Right lobe of liver (tissue), 6 donors: ENCODE measurements at regions not wholly inside any gene's neighbourhood (a gene's known extent, or its start where the extent isn't known, plus 50 kb on each side); places are given as distances from the start of the nearest gene placed in this dataset.

Source experiments
- ATAC-seq, 4 donors: fragments of 200-7000 bp; cut with Tn5 transposase; one replicate each; pipeline ENCODE4 v1.9.1; 2020; ENCODE audit warnings: mild to moderate bottlenecking in 4 of 4, moderate library complexity in 4 of 4
- DNase-seq, 3 donors: peaks; one replicate each; pipeline ENCODE4 v3.0.0-alpha.2; 2020
- H3K27ac ChIP-seq, 3 donors: fragments of 200-600 bp; one replicate each; pipeline ENCODE4 v1.8.0; 2022
- H3K27me3 ChIP-seq, 2 donors: fragments of 200-600 bp; one replicate each; pipeline ENCODE4 v1.8.0; 2022
- H3K36me3 ChIP-seq, 4 donors: fragments of 200-600 bp; sonication (generic) in 1 of 4; one replicate each; pipeline versions ENCODE4 v1.5.1 to v1.8.0; 2017 to 2022; ENCODE audit warnings: control low read depth in 1 of 4
- H3K4me1 ChIP-seq, 4 donors: fragments of 200-600 bp; sonication (generic) in 1 of 4; one replicate each; pipeline versions ENCODE4 v1.5.1 to v1.8.0; 2017 to 2022; ENCODE audit warnings: control low read depth in 1 of 4
- H3K4me3 ChIP-seq, 3 donors: fragments of 200-600 bp; one replicate each; pipeline ENCODE4 v1.8.0; 2022
- H3K9me3 ChIP-seq, 4 donors: fragments of 200-600 bp; sonication (generic) in 1 of 4; one replicate each; pipeline versions ENCODE4 v1.5.1 to v1.8.0; 2017 to 2022; ENCODE audit warnings: control low read depth in 1 of 4
- CTCF ChIP-seq, 4 donors: fragments of 200-600 bp in 3 of 4; fragments of 450-650 bp in 1 of 4; IDR thresholded peaks; one replicate each; pipeline versions ENCODE4 v1.5.1 to v1.8.0; 2016 to 2022; ENCODE audit warnings: antibody characterized with exemption in 4 of 4, mild to moderate bottlenecking in 2 of 4
- POLR2A ChIP-seq: fragments of 450-650 bp; IDR thresholded peaks from one replicate; pipeline ENCODE4 v1.6.1; 2017; ENCODE audit warnings: antibody characterized with exemption, mild to moderate bottlenecking
- WGBS: methylation state at CpG from one replicate; pipeline ENCODE4 v1.1.6; 2018; ENCODE audit warnings: low coverage, low lambda C conversion rate; ENCODE audit not compliant: insufficient coverage; ENCODE audit errors: missing lambda C conversion rate; 5-methylcytosine and 5-hydroxymethylcytosine counted together
- intact Hi-C, 2 donors: fragments of 100-400 bp; cut with DNase I; formaldehyde crosslinking; loops; one replicate each; pipeline versions ENCODE4 v1.11.2 to v1.14.1; 2022
- donor health status: DM: no; HTN: yes; CAD: no.
- donor health status: DM: no; HTN: no; CAD: no.
- donor health status: DM: no; HTN: no; CAD: no.
- donor health status: DM: no; HTN: yes; CAD: no.
- donor health status: DM: no; HTN: yes; CAD: no.

DNA sequence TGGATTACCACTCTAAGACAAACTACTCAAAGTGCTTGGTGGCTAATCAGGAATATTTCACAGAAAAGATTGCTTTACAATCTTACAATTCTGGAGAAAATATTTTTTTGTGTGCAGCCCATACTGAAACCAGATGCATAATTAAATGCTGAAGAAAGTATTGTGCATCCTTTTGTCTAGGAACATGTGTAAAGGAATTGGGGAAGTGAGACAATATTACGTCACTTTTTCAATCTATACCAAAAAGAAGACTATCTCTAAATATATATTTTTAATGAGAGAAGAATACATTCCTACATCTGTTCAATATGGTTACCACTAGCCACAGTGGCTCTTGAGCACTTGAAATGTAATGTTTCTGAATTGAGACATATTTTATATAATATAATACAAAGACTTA lies 992.5 kb upstream of the ADGRB3 start:
- no peak for DNase-seq
- Histone ChIP-seq H3K4me3 (no peak overlapping the region), H3K4me1 (no peaks in the 10 kb centered on the region), H3K9me3 (no peaks in the 10 kb centered on the region), H3K36me3 (no peaks in the 10 kb centered on the region), H3K27ac (no peak overlapping the region), H3K27me3 (no peaks in the 10 kb centered on the region)
- 22% methylated on average over 1 of the region's 1 CpG for WGBS
- ATAC-seq: no peak
- TF ChIP-seq CTCF (IDR thresholded peaks at IDR 0.05) (no peak), POLR2A (no peak)
- intact Hi-C loops: no loop called here

GRCh38 chr6:67640484-67640883 lies 994.6 kb upstream of the ADGRB3 start:
- H3K27me3 ChIP-seq: no peaks in the 10 kb centered on the region
- no peaks in the 10 kb centered on the region for H3K9me3 ChIP-seq
- DNase-seq (no peak), ATAC-seq (no peak)
- intact Hi-C loops: no loop called here
- TF ChIP-seq CTCF (IDR thresholded peaks at IDR 0.05) (no peak), POLR2A (no peak)
- H3K4me3 ChIP-seq: no peak overlapping the region
- no peaks in the 10 kb centered on the region for H3K4me1 ChIP-seq
- no peaks in the 10 kb centered on the region for H3K36me3 ChIP-seq
- no peak overlapping the region for H3K27ac ChIP-seq

GRCh38 chr6:67639161-67639560 lies 995.9 kb upstream of the ADGRB3 start:
- intact Hi-C loops: no loop called here
- H3K4me1 ChIP-seq: no peaks in the 10 kb centered on the region
- no peaks in the 10 kb centered on the region for H3K9me3 ChIP-seq
- DNase-seq: no peak
- no peaks in the 10 kb centered on the region for H3K27me3 ChIP-seq
- ATAC-seq: no peak
- H3K4me3 ChIP-seq: no peak overlapping the region
- H3K27ac ChIP-seq: no peak overlapping the region
- H3K36me3 ChIP-seq: no peaks in the 10 kb centered on the region
- TF ChIP-seq CTCF (IDR thresholded peaks at IDR 0.05) (no peak), POLR2A (no peak)

DNA sequence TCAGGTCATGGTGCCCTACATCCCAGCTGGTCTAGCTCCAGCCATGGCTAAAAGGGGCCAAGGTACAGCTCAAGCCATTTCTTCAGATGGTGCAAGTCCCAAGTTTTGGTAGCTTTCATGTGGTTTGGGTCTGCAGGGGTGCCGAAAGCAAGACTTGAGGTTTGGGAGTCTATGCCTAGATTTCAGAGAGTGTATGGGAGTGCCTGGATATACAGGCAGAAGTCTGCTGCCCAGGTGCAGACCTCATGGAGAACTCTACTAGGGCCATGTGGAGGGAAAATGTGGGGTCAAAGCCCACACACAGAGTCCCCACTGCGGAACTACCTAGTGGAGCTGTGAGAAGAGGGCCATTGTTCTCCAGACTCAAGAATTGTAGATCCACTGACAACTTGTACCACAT lies 1000.9 kb upstream of the ADGRB3 start:
- ATAC-seq (no peak), DNase-seq (no peak)
- TF ChIP-seq POLR2A (no peak), CTCF (IDR thresholded peaks at IDR 0.05) (no peak)
- H3K27me3 ChIP-seq: no peaks in the 10 kb centered on the region
- no peaks in the 10 kb centered on the region for H3K4me1 ChIP-seq
- H3K36me3 ChIP-seq: no peaks in the 10 kb centered on the region
- 67% methylated on average over 1 of the region's 2 CpGs for WGBS
- no peaks in the 10 kb centered on the region for H3K9me3 ChIP-seq
- H3K4me3 ChIP-seq: no peak overlapping the region
- H3K27ac ChIP-seq: no peak overlapping the region
- intact Hi-C loops: no loop called here

- Histone ChIP-seq H3K4me3 (no peak overlapping the region), H3K27ac (no peak overlapping the region), H3K27me3 (no peaks in the 10 kb centered on the region), H3K36me3 (no peaks in the 10 kb centered on the region), H3K9me3 (no peaks in the 10 kb centered on the region), H3K4me1 (no peaks in the 10 kb centered on the region)
- 51% methylated on average over 3 of the region's 3 CpGs for WGBS
- ATAC-seq: no peak
- DNase-seq: no peak
- TF ChIP-seq POLR2A: no peak
- no peak for TF ChIP-seq CTCF (IDR thresholded peaks at IDR 0.05)
- intact Hi-C loops: no loop called here
These were observed 1002.0 kb upstream of the ADGRB3 start for GRCh38 chr6:67633058-67633457.
